COR-L47 (cell line): ENCODE measurements at regions not wholly inside any gene's neighbourhood (a gene's known extent, or its start where the extent isn't known, plus 50 kb on each side); places are given as distances from the start of the nearest gene placed in this dataset.

Source experiments
- DNase-seq: peaks from one replicate; lab custom pipeline; 2025; lab: John Stamatoyannopoulos, UW

GRCh38 chr15:87631093-87631492 is 625.4 kb downstream of the NTRK3 start:
- no peak for DNase-seq

- no peak for DNase-seq
These were observed 628.2 kb downstream of the NTRK3 start for GRCh38 chr15:87628311-87628710.

GRCh38 chr15:87626860-87627259 is 629.7 kb downstream of the NTRK3 start:
- DNase-seq = no peak

GRCh38 chr15:87623832-87624231 is 632.7 kb downstream of the NTRK3 start:
- no peak for DNase-seq

GRCh38 chr15:87620393-87620792 is 636.1 kb downstream of the NTRK3 start:
- no peak for DNase-seq

GRCh38 chr15:87619161-87619960 is 637.2 kb downstream of the NTRK3 start:
- no peak for DNase-seq

- no peak for DNase-seq
These were observed 638.3 kb downstream of the NTRK3 start for GRCh38 chr15:87618203-87618725.

- no peak for DNase-seq
These were observed 641.8 kb downstream of the NTRK3 start for GRCh38 chr15:87614704-87615103.

- no peak for DNase-seq
These were observed 646.2 kb downstream of the NTRK3 start for GRCh38 chr15:87610366-87610765.

GRCh38 chr15:87609894-87610293 is 646.6 kb downstream of the NTRK3 start:
- DNase-seq = no peak

- no peak for DNase-seq
These were observed 647.1 kb downstream of the NTRK3 start for GRCh38 chr15:87609474-87609873.

- no peak for DNase-seq
These were observed 648.1 kb downstream of the NTRK3 start for GRCh38 chr15:87608238-87609028.

GRCh38 chr15:87606971-87607370 is 649.6 kb downstream of the NTRK3 start:
- no peak for DNase-seq

GRCh38 chr15:87604857-87605446 is 651.6 kb downstream of the NTRK3 start:
- no peak for DNase-seq

- DNase-seq = no peak
These were observed 654.2 kb downstream of the NTRK3 start for GRCh38 chr15:87602371-87602770.

- no peak for DNase-seq
These were observed 656.9 kb downstream of the NTRK3 start for GRCh38 chr15:87599616-87600015.

GRCh38 chr15:87597346-87598052 is 659.0 kb downstream of the NTRK3 start:
- no peak for DNase-seq

GRCh38 chr15:87591582-87591981 is 665.0 kb downstream of the NTRK3 start:
- peak; percentile 8 for DNase-seq

GRCh38 chr15:87591042-87591441 is 665.5 kb downstream of the NTRK3 start:
- DNase-seq = no peak

GRCh38 chr15:87589134-87589533 is 667.4 kb downstream of the NTRK3 start:
- DNase-seq = no peak

- no peak for DNase-seq
These were observed 674.4 kb downstream of the NTRK3 start for GRCh38 chr15:87582169-87582568.

GRCh38 chr15:87579537-87579936 is 677.0 kb downstream of the NTRK3 start:
- no peak for DNase-seq
